Keratinocyte (primary cell): ENCODE measurements at regions not wholly inside any gene's neighbourhood (a gene's known extent, or its start where the extent isn't known, plus 50 kb on each side); places are given as distances from the start of the nearest gene placed in this dataset.

Source experiments
- DNase-seq: peaks from one replicate; pipeline ENCODE4 v3.0.0-alpha.2; 2011; ENCODE audit warnings: low read depth, missing footprints, low spot score
- FAIRE-seq: peaks from 2 replicates; lab custom pipeline; 2011; peaks lifted over from hg19 to GRCh38; lab: Jason Lieb, UNC
- H2AFZ ChIP-seq: 2 replicates; pipeline ENCODE4 v1.6.0; 2012; ENCODE audit warnings: low read length, control low read depth, inconsistent platforms; ENCODE audit not compliant: control insufficient read depth
- H3K27ac ChIP-seq: 2 replicates; pipeline ENCODE4 v1.5.1; 2011; ENCODE audit warnings: low read length; ENCODE audit not compliant: control insufficient read depth, insufficient read depth
- H3K27me3 ChIP-seq: 3 replicates; pipeline ENCODE4 v1.6.0; 2011; ENCODE audit warnings: low read length; ENCODE audit not compliant: control insufficient read depth, insufficient read depth; ENCODE audit errors: extremely low read depth
- H3K36me3 ChIP-seq, 2 experiments: 2 replicates in 1 of 2; 3 replicates in 1 of 2; pipeline ENCODE4 v1.5.1; 2011; ENCODE audit warnings: low read length in 2 of 2, mild to moderate bottlenecking in 1 of 2; ENCODE audit not compliant: control insufficient read depth in 2 of 2, insufficient read depth in 2 of 2; ENCODE audit errors: extremely low read depth in 1 of 2
- H3K4me1 ChIP-seq: 3 replicates; pipeline ENCODE4 v1.5.1; 2011; ENCODE audit warnings: low read length; ENCODE audit not compliant: control insufficient read depth, insufficient read depth; ENCODE audit errors: extremely low read depth
- H3K4me2 ChIP-seq: 3 replicates; pipeline ENCODE4 v1.6.0; 2011; ENCODE audit warnings: low read depth, low read length; ENCODE audit not compliant: control insufficient read depth, insufficient read depth; ENCODE audit errors: extremely low read depth
- H3K4me3 ChIP-seq, 3 experiments: fragments of 200-600 bp in 1 of 3; sonication (generic) in 1 of 3; 2 replicates in 2 of 3; 3 replicates in 1 of 3; pipeline ENCODE4 v1.5.1; 2011 to 2016; ENCODE audit warnings: low read length in 3 of 3, mild to moderate bottlenecking in 3 of 3, control low read depth in 2 of 3, inconsistent platforms in 1 of 3, low read depth in 1 of 3, mixed read lengths in 1 of 3, mixed run types in 1 of 3, moderate library complexity in 1 of 3; ENCODE audit not compliant: control insufficient read depth in 2 of 3, insufficient read depth in 2 of 3; ENCODE audit errors: extremely low read depth in 1 of 3
- H3K79me2 ChIP-seq: 2 replicates; pipeline ENCODE4 v1.6.0; 2012; ENCODE audit warnings: low read length; ENCODE audit not compliant: control insufficient read depth, insufficient read depth
- H3K9ac ChIP-seq: 3 replicates; pipeline ENCODE4 v1.6.0; 2011; ENCODE audit warnings: low read length; ENCODE audit not compliant: control insufficient read depth, insufficient read depth; ENCODE audit errors: extremely low read depth
- H3K9me1 ChIP-seq: 3 replicates; pipeline ENCODE4 v1.6.0; 2011; ENCODE audit warnings: low read length; ENCODE audit not compliant: control insufficient read depth, insufficient read depth; ENCODE audit errors: extremely low read depth
- H3K9me3 ChIP-seq: 2 replicates; pipeline ENCODE4 v1.5.1; 2012; ENCODE audit warnings: low read depth, low read length; ENCODE audit not compliant: control insufficient read depth
- H4K20me1 ChIP-seq: 3 replicates; pipeline ENCODE4 v1.6.0; 2011; ENCODE audit warnings: low read length; ENCODE audit not compliant: control insufficient read depth, insufficient read depth; ENCODE audit errors: extremely low read depth
- CTCF ChIP-seq, 3 experiments: IDR thresholded peaks in 1 of 3; conservative IDR thresholded peaks in 1 of 3; optimal IDR thresholded peaks in 1 of 3; 2 replicates in 2 of 3; 3 replicates in 1 of 3; pipeline versions ENCODE3 to v1.5.1; 2011; ENCODE audit warnings: low read length in 3 of 3, mild to moderate bottlenecking in 3 of 3, moderate library complexity in 2 of 3, control low read depth in 1 of 3, inconsistent platforms in 1 of 3; ENCODE audit not compliant: insufficient read depth in 2 of 3; ENCODE audit errors: extremely low read depth in 1 of 3
- EZH2 ChIP-seq: IDR thresholded peaks from one replicate; pipeline ENCODE4 v1.6.1; 2012; ENCODE audit warnings: inconsistent platforms, mild to moderate bottlenecking, low read length, moderate library complexity
- dilution Hi-C: fragments of 300-500 bp; cut with MboI; formaldehyde crosslinking; loops from one replicate; pipeline ENCODE4 v1.7.0; 2020; ENCODE audit warnings: low sequenced_read_pairs; ENCODE audit not compliant: extremely low pct_ligation_motif_present

- Histone ChIP-seq H3K79me2 (no peaks in the 10 kb centered on the region), H3K9me3 (peaks cover 5% of the 10 kb centered on the region), H3K4me1 (no peaks in the 10 kb centered on the region), H3K36me3 (no peaks in the 10 kb centered on the region), H4K20me1 (no peaks in the 10 kb centered on the region), H3K27ac (no peak overlapping the region), H3K9me1 (no peaks in the 10 kb centered on the region), H2AFZ (no peak overlapping the region), H3K4me3 (no peak overlapping the region), H3K27me3 (no peaks in the 10 kb centered on the region), H3K9ac (no peak overlapping the region), H3K4me2 (no peak overlapping the region)
- FAIRE-seq (no peak), DNase-seq (no peak)
- dilution Hi-C loops, result no loop called here
- TF ChIP-seq CTCF (optimal IDR thresholded peaks at IDR 0.05 in 1 of 3, IDR thresholded peaks at IDR 0.05 in 1 of 3, conservative IDR thresholded peaks at IDR 0.05 in 1 of 3; ENCODE audit: extremely low read depth in 1 of 3, insufficient read depth in 2 of 3, low read length in 3 of 3) (no peak), EZH2 (no peak)
Observed at GRCh38 chr1:4050998-4051397, 150.9 kb upstream of the C1orf174 start.

GRCh38 chr1:4052657-4053056 is 152.6 kb upstream of the C1orf174 start:
- Histone ChIP-seq H3K27ac (no peak overlapping the region), H3K36me3 (no peaks in the 10 kb centered on the region), H3K9me3 (peaks cover 6% of the 10 kb centered on the region), H3K4me2 (no peak overlapping the region), H3K4me1 (no peaks in the 10 kb centered on the region), H3K4me3 (no peak overlapping the region), H3K79me2 (no peaks in the 10 kb centered on the region), H3K9me1 (no peaks in the 10 kb centered on the region), H3K9ac (no peak overlapping the region), H4K20me1 (no peaks in the 10 kb centered on the region), H3K27me3 (no peaks in the 10 kb centered on the region), H2AFZ (no peak overlapping the region)
- FAIRE-seq (no peak), DNase-seq (no peak)
- TF ChIP-seq CTCF (optimal IDR thresholded peaks at IDR 0.05 in 1 of 3, IDR thresholded peaks at IDR 0.05 in 1 of 3, conservative IDR thresholded peaks at IDR 0.05 in 1 of 3; ENCODE audit: extremely low read depth in 1 of 3, insufficient read depth in 2 of 3, low read length in 3 of 3) (no peak), EZH2 (no peak)
- dilution Hi-C loops, result no loop called here
